Astrocyte of the spinal cord (primary cell): ENCODE measurements at regions not wholly inside any gene's neighbourhood (a gene's known extent, or its start where the extent isn't known, plus 50 kb on each side); places are given as distances from the start of the nearest gene placed in this dataset.

Experiments used
- DNase-seq: peaks from one replicate; pipeline ENCODE4 v3.0.0; 2011; ENCODE audit warnings: low read depth, low spot score
- H3K4me3 ChIP-seq: 2 replicates; pipeline ENCODE4 v1.5.1; 2011; ENCODE audit warnings: low read depth, mild to moderate bottlenecking, low read length, moderate library complexity
- in situ Hi-C: cut with HindIII; loops from 2 replicates; pipeline ENCODE4 v1.10.0; 2017; ENCODE audit warnings: low sequenced_read_pairs
- TF ChIP-seq, protein P1 (sequence below): IDR thresholded peaks from 2 replicates; pipeline ENCODE4 v1.5.1; 2012; ENCODE audit warnings: low read depth, mild to moderate bottlenecking, low read length, inconsistent platforms

DNA sequence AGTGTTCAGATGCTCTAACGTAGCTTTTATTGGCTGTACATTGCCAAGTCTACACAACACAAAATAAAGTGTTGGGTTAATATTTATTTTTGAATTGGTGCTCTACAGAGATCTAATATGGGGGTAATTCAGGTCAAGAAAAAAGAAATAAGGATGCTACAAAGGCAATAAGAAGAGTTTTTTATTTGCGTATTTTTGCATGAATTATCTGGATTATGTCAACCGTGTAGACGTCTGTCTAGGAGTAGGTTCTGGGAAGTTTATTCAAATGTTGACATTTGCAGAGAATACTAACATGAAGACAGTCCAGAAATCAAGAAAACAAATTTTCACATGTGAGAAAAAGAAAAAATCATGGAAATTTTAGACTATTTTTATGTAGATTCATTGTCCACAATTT is 876.7 kb upstream of the POU3F3 start:
- TF ChIP-seq, protein P1, sequence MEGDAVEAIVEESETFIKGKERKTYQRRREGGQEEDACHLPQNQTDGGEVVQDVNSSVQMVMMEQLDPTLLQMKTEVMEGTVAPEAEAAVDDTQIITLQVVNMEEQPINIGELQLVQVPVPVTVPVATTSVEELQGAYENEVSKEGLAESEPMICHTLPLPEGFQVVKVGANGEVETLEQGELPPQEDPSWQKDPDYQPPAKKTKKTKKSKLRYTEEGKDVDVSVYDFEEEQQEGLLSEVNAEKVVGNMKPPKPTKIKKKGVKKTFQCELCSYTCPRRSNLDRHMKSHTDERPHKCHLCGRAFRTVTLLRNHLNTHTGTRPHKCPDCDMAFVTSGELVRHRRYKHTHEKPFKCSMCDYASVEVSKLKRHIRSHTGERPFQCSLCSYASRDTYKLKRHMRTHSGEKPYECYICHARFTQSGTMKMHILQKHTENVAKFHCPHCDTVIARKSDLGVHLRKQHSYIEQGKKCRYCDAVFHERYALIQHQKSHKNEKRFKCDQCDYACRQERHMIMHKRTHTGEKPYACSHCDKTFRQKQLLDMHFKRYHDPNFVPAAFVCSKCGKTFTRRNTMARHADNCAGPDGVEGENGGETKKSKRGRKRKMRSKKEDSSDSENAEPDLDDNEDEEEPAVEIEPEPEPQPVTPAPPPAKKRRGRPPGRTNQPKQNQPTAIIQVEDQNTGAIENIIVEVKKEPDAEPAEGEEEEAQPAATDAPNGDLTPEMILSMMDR = no peak
- no peak for DNase-seq
- no peak overlapping the region for H3K4me3 ChIP-seq
- in situ Hi-C loops = no loop called here

DNA sequence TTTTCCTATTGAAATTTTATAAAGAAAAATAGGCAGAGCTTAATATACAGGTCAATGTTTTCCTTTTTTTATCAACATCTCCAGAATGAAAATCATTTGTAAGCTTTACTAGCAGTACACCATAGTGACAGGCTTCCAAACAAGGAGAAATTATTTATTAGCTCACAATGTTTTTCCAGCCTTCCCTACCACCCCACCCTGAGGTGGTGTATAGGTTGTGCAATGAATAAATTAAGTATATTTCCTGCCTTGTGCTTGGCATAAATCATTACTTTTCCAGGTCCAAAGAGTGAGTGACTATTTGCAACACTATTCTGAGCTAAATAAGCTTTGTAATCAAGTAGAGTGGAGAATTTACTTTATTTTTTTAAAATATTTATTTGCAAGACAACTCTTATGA is 876.2 kb upstream of the POU3F3 start:
- TF ChIP-seq, protein P1 = no peak
- in situ Hi-C loops = no loop called here
- no peak for DNase-seq
- no peak overlapping the region for H3K4me3 ChIP-seq

DNA sequence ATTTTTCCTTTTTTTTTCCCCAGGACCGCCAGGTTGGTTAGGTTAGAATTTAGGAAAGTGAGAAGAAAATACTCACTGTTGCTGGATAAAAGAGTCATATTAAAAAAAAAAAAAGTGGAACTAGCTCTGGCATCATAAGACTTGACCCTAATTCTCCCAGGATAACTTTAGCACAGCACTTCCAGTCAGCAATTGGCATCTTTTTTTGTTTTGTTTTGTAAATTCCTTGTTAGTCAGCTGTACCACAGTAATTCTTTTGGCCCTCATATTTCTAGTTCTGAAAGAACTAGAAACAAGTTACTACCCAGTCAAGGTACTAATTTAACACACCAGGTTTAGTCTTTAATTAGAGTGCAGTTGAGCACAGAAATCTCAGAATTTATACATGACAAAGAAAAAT is 873.5 kb upstream of the POU3F3 start:
- in situ Hi-C loops = no loop called here
- TF ChIP-seq, protein P1 = no peak
- H3K4me3 ChIP-seq = no peak overlapping the region
- DNase-seq = no peak

DNA sequence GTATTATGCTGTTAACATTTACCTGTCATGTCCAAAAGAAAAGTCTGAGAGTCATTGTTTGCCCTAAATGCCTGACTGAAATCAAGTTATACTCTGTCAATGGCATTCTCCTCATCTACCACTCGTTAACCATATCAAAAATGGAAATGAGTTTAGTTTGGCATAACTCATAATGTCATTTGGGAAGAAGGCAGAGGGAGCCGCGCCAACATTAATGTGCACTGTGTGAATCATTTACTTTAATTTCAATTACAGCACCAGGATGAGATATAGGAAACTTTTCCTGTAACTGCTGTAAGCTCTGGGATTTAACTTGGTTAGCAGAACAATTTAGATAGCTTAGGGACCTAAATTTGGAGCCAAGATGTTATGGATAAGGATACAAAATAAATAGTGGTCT is 871.2 kb upstream of the POU3F3 start:
- TF ChIP-seq, protein P1 = no peak
- in situ Hi-C loops = no loop called here
- no peak overlapping the region for H3K4me3 ChIP-seq
- DNase-seq = no peak

DNA sequence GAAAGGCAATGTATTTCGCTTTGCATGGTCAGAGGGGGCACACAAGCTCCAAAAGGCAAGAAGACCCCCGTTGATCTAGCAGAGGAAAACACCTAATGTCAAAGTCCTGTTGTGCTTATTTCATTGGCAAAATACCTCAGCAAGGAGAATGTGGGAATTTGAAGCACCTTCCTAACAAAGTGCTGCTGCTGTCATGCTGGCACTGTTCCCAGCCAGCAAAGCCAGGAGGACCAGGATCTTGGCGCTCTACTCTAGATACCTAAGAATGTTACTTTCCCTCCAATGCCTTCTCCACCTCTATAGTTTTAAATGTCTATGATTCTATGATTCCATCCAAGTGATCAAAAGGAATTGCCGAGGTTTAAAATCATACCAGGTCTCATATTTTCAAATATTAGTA is 867.9 kb upstream of the POU3F3 start:
- in situ Hi-C loops = no loop called here
- TF ChIP-seq, protein P1 = no peak
- no peak for DNase-seq
- no peak overlapping the region for H3K4me3 ChIP-seq

DNA sequence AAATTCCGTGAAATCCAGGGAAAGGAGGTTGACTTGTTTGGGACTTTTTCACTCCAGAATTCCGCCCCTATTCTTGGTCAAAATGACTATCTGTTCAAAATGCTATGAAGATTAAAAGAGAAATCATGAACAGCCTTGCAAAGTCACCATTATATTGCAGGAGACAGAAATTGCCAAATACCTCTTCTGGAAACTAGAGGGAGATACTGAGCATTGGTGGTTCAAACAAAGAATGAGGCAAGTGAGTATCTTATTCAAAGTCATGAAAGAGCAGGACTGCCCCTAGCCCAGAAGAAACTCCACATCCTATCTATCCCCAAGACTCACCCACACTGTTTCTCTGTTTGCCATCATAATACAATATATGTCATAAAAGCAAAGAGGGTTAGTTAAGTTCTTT is 862.3 kb upstream of the POU3F3 start:
- no peak overlapping the region for H3K4me3 ChIP-seq
- TF ChIP-seq, protein P1 = peak; percentile 21
- in situ Hi-C loops = no loop called here
- no peak for DNase-seq

DNA sequence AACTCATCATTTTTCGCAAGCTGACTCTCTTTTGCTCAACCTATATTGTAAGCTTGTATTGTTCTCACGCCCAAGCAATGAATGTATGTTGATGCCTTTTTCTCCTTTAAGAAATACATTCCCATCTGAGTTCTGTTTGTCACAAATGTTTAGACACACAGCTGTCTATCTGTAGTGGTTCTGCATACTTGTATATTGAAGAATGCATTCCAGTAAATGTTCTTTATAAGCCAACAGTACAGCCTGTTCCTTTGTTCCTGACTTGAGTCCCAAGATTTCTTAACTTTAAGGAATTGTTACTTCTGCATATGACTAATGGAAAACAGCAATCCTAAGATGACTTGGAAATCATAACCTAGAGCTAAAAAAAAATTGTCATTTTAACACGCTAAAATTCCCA is 849.1 kb upstream of the POU3F3 start:
- no peak for DNase-seq
- in situ Hi-C loops = no loop called here
- H3K4me3 ChIP-seq = no peak overlapping the region
- TF ChIP-seq, protein P1 = no peak
